HG03139 (cell line): ENCODE measurements at regions not wholly inside any gene's neighbourhood (a gene's known extent, or its start where the extent isn't known, plus 50 kb on each side); places are given as distances from the start of the nearest gene placed in this dataset.

Source experiments
- ATAC-seq: cut with Tn5 transposase; IDR thresholded peaks from one replicate; pipeline ENCODE4 v1.9.1; 2021; ENCODE audit not compliant: unreplicated experiment

GRCh38 chr6:98107801-98108200 lies 726.6 kb upstream of the POU3F2 start:
- ATAC-seq, result no peak

GRCh38 chr6:98116455-98116854 lies 717.9 kb upstream of the POU3F2 start:
- ATAC-seq, result no peak

DNA sequence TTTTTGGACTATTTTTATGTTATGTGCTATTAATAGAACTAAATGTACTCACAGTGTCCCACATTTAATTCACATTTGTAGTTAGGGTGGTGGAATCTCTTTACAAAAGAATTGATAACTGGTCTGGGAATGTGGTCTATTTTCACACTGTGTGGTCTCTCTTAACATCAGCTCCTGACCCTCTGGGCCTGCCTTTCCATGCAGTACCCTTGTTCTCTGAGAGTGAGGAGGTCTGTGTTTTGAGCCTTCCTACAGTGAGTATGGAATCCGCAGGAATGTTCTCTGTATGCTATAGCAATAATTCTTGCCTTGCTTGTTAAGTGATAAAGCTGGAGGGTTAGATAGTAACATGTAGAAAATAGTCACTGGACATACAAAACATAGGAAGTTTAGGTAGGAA lies 717.3 kb upstream of the POU3F2 start:
- no peak for ATAC-seq

DNA sequence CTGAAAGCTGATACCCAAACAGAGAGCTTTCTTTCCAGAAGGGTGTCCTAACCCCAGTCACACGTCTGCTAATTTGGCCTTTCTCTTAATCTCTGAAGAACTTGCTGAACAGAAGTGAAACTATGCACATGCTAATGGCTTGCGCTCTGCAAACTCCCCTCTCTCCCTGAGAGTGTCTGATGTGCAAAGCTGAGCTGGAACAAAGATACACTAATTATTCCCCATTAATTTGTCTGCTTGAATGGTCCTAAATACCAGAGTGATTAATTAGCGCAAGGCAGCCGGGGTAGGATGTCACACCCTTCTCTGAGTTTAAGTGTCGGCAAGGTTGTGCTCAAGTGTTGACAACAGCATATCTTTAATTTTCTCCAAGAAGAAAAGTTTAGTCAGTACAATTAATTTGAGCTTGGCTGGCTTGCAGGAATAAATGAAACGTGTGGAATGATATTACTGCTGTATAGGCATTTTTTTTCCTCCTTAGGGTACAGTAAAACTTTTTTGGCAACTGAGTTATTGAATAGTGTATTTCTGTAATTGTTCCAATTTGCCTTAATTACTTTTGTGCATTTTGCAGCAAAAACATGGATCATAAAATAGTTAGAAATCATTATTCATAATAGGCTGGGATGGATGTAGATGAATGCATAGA lies 715.9 kb upstream of the POU3F2 start:
- ATAC-seq, result no peak

DNA sequence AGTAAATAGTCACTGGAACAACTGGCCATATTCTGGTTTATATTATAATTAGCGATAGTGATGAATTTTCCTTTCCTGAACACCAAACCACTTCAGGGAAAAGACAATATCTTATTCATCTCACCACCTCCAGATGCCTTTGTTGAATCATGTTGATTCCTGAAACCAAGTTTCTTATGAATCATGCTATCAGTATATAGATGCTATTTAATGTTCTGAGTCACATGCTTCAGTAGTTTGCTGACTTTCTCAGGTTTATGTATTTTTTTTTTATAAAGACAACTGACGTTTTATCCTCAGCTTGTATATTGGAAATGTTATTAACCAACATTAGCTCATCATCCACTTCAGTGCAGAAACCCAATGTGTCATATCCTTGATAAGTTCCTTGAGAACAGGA lies 710.2 kb upstream of the POU3F2 start:
- ATAC-seq, result no peak

DNA sequence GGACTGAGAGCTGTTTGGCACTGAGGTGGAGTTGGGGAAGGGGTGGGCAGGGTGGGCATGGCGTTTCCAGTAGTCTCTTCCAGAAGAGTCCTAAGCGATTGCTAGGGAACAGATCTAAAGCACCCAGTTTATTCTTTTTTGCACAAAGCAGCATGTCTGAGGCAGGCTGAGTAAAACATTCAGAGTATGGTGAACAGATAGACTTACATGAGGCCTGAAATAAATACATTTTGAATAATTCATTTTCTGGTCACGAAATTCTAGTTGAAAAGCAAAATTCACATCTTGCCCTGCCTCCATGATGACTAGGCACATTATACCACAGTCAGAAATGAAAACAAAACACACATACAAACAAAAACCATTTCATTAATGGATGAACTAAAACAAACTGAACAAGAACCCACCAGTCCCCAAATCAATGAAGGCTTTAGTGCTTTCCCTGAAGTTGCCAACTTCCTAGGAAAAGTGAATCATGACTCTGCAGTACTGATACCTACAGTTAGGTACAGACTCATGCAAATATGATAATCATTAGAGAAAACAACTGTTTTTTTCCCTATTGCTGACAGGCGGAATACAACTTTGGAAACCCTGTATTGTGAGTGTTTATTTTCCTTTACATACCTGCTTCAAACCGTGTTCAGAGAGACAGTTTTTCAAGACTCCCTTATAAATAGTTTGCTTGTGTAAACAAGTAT lies 702.9 kb upstream of the POU3F2 start:
- ATAC-seq, result no peak

GRCh38 chr6:98136333-98136732 lies 698.0 kb upstream of the POU3F2 start:
- no peak for ATAC-seq

DNA sequence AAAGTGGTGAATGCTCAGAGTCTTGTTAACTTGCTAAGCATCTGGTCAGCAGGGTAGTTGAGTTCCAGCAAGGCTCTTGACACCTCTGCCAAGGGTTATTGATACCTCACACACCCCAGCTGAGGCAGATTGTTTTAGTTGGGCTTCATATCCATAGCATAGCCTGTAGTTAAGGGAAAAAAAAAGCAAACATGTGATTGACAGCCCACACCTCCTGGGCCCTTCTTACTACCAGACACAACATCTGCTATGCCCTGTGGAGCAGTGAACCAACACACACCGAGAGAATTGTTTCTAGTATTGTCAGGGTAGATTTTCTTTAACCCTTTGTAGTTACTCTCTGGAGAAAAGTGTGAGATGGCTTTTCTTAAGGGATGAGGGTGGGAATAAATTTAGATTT lies 697.0 kb upstream of the POU3F2 start:
- ATAC-seq, result no peak

- ATAC-seq, result no peak
These were observed 691.5 kb upstream of the POU3F2 start for GRCh38 chr6:98142839-98143238.

DNA sequence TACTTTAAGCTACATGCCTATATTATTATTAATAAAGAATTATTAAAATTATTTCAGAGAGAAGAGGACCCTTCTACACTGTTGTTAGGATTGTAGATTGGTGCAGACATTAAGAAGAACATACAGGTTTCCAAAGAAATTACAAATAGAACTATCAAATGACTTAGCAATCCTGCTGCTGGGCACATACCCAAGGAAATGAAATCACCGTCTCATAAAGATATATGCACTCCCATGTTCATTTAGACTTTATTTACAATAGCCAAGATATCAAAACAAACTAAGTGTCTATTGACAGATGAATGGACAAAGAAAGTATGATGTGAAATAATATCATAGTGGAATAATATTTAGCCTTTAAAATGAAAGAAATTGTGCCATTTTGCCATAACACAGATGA lies 687.7 kb upstream of the POU3F2 start:
- ATAC-seq, result no peak

GRCh38 chr6:98156580-98156979 lies 677.8 kb upstream of the POU3F2 start:
- no peak for ATAC-seq

DNA sequence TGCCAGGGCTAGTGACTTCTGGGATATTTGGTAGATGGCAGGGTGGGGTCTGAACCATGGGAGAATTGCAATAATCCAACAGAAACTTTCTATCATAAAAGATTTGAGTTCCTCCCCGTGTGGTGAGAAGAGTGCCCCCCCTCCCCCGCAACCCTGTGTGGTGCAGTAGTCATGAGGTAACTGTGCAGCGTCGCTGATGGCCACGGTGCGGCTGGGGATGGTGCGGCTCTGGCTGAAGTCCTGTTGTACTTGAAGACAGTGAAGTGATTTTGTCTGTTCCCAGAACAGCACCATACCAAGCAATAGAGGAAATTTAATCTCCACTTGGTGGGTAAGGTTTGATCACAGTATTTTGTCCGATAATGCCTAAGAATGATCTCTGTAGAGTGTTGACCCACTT lies 654.8 kb upstream of the POU3F2 start:
- ATAC-seq, result no peak

- no peak for ATAC-seq
These were observed 634.3 kb upstream of the POU3F2 start for GRCh38 chr6:98200084-98200483.

GRCh38 chr6:98203170-98203806 lies 631.1 kb upstream of the POU3F2 start:
- no peak for ATAC-seq

DNA sequence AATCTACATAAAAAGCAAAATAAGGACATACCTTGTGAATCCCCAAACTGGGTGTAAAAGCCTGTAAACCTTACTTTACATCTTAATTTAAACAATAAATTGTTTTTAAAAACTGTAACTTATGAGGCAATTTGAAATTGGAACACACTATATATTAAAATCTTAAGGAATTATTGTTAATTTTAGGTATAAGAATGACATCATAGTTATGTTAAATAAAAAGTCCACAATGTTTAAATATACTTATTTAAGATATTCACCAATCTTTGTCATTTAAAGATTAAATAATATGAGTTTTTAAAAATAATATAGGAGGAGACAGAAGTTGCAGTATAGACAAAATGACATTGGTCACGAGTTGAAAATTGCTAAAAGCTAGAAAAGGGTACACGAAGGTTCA lies 621.9 kb upstream of the POU3F2 start:
- ATAC-seq, result no peak

GRCh38 chr6:98215531-98215930 lies 618.8 kb upstream of the POU3F2 start:
- no peak for ATAC-seq

DNA sequence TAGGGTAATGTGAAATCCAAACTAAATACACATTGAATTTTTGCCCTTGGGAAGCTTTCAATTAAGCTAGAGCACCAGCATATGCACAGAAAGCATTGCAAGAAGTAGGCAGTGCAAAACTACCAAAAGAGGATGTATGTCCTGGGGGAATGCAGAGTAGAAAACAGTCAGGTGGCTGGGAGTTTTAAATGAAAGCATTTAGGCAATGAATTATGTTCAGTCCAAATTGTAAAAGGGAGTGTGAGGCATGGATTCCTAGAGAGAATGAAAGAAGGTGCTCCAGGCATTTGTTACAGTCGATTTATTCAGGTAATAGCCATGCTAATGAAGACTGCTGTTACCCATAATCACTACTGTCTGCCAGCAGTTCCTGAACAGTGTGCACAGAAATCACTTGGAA lies 604.1 kb upstream of the POU3F2 start:
- no peak for ATAC-seq

- ATAC-seq, result no peak
These were observed 595.3 kb upstream of the POU3F2 start for GRCh38 chr6:98239057-98239456.

GRCh38 chr6:98241630-98242029 lies 592.7 kb upstream of the POU3F2 start:
- ATAC-seq, result no peak

DNA sequence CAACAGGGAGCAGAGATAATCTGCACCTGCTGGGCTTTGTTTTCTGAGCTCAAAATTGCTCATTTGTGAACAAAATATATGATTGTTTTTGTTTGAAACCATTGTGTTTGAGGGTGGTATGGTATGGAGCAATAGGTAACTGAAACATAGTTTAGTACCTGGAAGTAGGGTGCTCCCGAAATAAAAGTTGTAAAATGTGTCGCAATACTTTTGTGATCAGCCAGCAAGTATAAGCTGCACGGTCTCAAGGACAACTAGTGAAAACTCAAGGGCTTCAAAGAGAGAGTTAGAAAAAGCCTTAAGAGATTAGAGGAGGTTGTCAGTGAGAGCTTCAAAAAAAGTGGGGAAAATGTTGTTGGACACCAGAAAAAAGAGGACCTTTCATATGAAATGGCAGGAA lies 579.8 kb upstream of the POU3F2 start:
- ATAC-seq, result no peak

GRCh38 chr6:98260382-98260781 lies 574.0 kb upstream of the POU3F2 start:
- ATAC-seq, result no peak

GRCh38 chr6:98272060-98272459 lies 562.3 kb upstream of the POU3F2 start:
- no peak for ATAC-seq
